Neural cell (in vitro differentiated cells): ENCODE measurements at regions not wholly inside any gene's neighbourhood (a gene's known extent, or its start where the extent isn't known, plus 50 kb on each side); places are given as distances from the start of the nearest gene placed in this dataset.

Experiments
- EP300 ChIP-seq: fragments of 450-650 bp; conservative IDR thresholded peaks from 2 replicates; pipeline ENCODE4 v1.6.1; 2014; ENCODE audit warnings: antibody characterized with exemption, mild to moderate bottlenecking, moderate library complexity; ENCODE audit not compliant: poor library complexity, severe bottlenecking
- EZH2 ChIP-seq: fragments of 200-600, 300-800 bp; shearing (Covaris generic), sonication (generic); IDR thresholded peaks from 2 replicates; pipeline ENCODE4 v1.6.1; 2014; ENCODE audit warnings: antibody characterized with exemption, low read length, borderline replicate concordance, mild to moderate bottlenecking; ENCODE audit not compliant: insufficient read depth, poor library complexity, severe bottlenecking
- MXI1 ChIP-seq: fragments of 450-650 bp; conservative IDR thresholded peaks from 2 replicates; pipeline ENCODE4 v1.6.1; 2014; ENCODE audit warnings: antibody characterized with exemption, mild to moderate bottlenecking; ENCODE audit not compliant: poor library complexity, severe bottlenecking
- POLR2AphosphoS5 ChIP-seq: IDR thresholded peaks from 2 replicates; pipeline ENCODE4 v1.6.1; 2012
- RAD21 ChIP-seq: fragments of 450-650 bp; conservative IDR thresholded peaks from 2 replicates; pipeline ENCODE4 v1.6.1; 2014; ENCODE audit warnings: antibody characterized with exemption, mild to moderate bottlenecking, moderate library complexity
- TAF1 ChIP-seq: IDR thresholded peaks from 2 replicates; pipeline ENCODE4 v1.6.1; 2012; ENCODE audit warnings: low read depth
- TF ChIP-seq, protein P1 (sequence below): fragments of 450-650 bp; IDR thresholded peaks from 2 replicates; pipeline ENCODE4 v1.5.1; 2014; ENCODE audit warnings: antibody characterized with exemption, mild to moderate bottlenecking, moderate library complexity; ENCODE audit not compliant: poor library complexity, severe bottlenecking
- TF ChIP-seq, protein P2 (sequence below): IDR thresholded peaks from 2 replicates; pipeline ENCODE4 v1.6.1; 2012; ENCODE audit warnings: borderline replicate concordance

DNA sequence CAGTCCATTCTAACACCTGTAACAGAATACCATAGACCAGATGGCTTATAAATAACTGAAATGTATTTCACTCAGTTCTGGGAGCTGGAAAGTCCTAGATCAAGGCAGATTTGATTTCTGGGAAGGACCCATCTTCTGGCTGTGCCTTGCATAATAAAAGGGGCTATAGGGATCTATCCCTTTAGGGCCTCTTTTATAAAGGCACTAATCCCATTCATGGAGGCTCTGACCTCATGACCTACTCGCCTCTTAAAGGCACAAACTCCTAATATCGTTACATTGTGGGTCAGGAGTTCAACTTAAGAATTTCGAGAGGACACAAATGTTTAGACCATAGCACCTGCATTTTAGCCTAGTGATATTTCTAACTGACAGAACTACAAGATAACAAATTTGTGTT, 619.0 kb downstream of the CDH18 start:
- TF ChIP-seq, protein P1, sequence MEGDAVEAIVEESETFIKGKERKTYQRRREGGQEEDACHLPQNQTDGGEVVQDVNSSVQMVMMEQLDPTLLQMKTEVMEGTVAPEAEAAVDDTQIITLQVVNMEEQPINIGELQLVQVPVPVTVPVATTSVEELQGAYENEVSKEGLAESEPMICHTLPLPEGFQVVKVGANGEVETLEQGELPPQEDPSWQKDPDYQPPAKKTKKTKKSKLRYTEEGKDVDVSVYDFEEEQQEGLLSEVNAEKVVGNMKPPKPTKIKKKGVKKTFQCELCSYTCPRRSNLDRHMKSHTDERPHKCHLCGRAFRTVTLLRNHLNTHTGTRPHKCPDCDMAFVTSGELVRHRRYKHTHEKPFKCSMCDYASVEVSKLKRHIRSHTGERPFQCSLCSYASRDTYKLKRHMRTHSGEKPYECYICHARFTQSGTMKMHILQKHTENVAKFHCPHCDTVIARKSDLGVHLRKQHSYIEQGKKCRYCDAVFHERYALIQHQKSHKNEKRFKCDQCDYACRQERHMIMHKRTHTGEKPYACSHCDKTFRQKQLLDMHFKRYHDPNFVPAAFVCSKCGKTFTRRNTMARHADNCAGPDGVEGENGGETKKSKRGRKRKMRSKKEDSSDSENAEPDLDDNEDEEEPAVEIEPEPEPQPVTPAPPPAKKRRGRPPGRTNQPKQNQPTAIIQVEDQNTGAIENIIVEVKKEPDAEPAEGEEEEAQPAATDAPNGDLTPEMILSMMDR = no peak
- TF ChIP-seq EZH2 (no peak), MXI1 (no peak), POLR2AphosphoS5 (no peak), EP300 (no peak), RAD21 (no peak), TAF1 (no peak)
- TF ChIP-seq, protein P2, sequence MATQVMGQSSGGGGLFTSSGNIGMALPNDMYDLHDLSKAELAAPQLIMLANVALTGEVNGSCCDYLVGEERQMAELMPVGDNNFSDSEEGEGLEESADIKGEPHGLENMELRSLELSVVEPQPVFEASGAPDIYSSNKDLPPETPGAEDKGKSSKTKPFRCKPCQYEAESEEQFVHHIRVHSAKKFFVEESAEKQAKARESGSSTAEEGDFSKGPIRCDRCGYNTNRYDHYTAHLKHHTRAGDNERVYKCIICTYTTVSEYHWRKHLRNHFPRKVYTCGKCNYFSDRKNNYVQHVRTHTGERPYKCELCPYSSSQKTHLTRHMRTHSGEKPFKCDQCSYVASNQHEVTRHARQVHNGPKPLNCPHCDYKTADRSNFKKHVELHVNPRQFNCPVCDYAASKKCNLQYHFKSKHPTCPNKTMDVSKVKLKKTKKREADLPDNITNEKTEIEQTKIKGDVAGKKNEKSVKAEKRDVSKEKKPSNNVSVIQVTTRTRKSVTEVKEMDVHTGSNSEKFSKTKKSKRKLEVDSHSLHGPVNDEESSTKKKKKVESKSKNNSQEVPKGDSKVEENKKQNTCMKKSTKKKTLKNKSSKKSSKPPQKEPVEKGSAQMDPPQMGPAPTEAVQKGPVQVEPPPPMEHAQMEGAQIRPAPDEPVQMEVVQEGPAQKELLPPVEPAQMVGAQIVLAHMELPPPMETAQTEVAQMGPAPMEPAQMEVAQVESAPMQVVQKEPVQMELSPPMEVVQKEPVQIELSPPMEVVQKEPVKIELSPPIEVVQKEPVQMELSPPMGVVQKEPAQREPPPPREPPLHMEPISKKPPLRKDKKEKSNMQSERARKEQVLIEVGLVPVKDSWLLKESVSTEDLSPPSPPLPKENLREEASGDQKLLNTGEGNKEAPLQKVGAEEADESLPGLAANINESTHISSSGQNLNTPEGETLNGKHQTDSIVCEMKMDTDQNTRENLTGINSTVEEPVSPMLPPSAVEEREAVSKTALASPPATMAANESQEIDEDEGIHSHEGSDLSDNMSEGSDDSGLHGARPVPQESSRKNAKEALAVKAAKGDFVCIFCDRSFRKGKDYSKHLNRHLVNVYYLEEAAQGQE = no peak
